Lung (tissue), 11 donors: ENCODE measurements at regions not wholly inside any gene's neighbourhood (a gene's known extent, or its start where the extent isn't known, plus 50 kb on each side); places are given as distances from the start of the nearest gene placed in this dataset.

Source experiments
- ATAC-seq: fragments of 200-7000 bp; cut with Tn5 transposase; one replicate; pipeline ENCODE4 v1.9.1; 2020; ENCODE audit warnings: moderate number of reproducible peaks; ENCODE audit not compliant: insufficient read depth, low FRiP score
- DNase-seq, 3 donors: peaks; one replicate each; pipeline ENCODE4 v3.0.0-alpha.2; 2013 to 2017
- H3K27ac ChIP-seq, 2 donors: one replicate each; pipeline ENCODE4 v1.5.1; 2013; ENCODE audit warnings: mild to moderate bottlenecking in 2 of 2, moderate library complexity in 2 of 2, control low read depth in 1 of 2, inconsistent platforms in 1 of 2, low read depth in 1 of 2, low read length in 1 of 2
- H3K27me3 ChIP-seq, 3 donors: one replicate each; pipeline ENCODE4 v1.5.1; 2013; ENCODE audit warnings: low read length in 2 of 3; ENCODE audit not compliant: control insufficient read depth in 3 of 3, insufficient read depth in 3 of 3
- H3K36me3 ChIP-seq, 4 donors: one replicate each; pipeline ENCODE4 v1.5.1; 2013; ENCODE audit warnings: low read length in 4 of 4, mild to moderate bottlenecking in 1 of 4, moderate library complexity in 1 of 4; ENCODE audit not compliant: control insufficient read depth in 4 of 4, insufficient read depth in 4 of 4
- H3K4me1 ChIP-seq, 5 donors: one replicate each; pipeline ENCODE4 v1.5.1; 2013; ENCODE audit warnings: low read length in 5 of 5, mild to moderate bottlenecking in 2 of 5, moderate library complexity in 1 of 5; ENCODE audit not compliant: control insufficient read depth in 5 of 5, insufficient read depth in 5 of 5
- H3K4me3 ChIP-seq: one replicate; pipeline ENCODE4 v1.5.1; 2013; ENCODE audit warnings: mild to moderate bottlenecking, control low read depth, moderate library complexity
- H3K9ac ChIP-seq, 2 donors: one replicate each; pipeline ENCODE4 v1.5.1; 2013; ENCODE audit warnings: low read length in 2 of 2, control low read depth in 1 of 2; ENCODE audit not compliant: insufficient read depth in 1 of 2
- H3K9me3 ChIP-seq, 4 donors: one replicate each; pipeline ENCODE4 v1.5.1; 2013; ENCODE audit warnings: low read length in 3 of 4, mild to moderate bottlenecking in 1 of 4, moderate library complexity in 1 of 4; ENCODE audit not compliant: control insufficient read depth in 4 of 4, insufficient read depth in 3 of 4
- CTCF ChIP-seq: IDR thresholded peaks from 2 replicates; pipeline ENCODE4 v1.5.1; 2012; ENCODE audit warnings: mild to moderate bottlenecking; ENCODE audit errors: control extremely low read depth, extremely low read depth
- WGBS, 2 donors: extraction: QIAGEN DNeasy Blood & Tissue Kit; methylation state at CpG; one replicate each; pipeline ENCODE4 v1.1.7; 2013; 5-methylcytosine and 5-hydroxymethylcytosine counted together
- donor health status: control.
- donor health status: control.
- donor health status: Bipolar disorder and iron deficiency.
- donor health status: healthy.
- donor health status: DM: yes; HTN: yes; CAD: no.

- no peak for TF ChIP-seq CTCF
- ATAC-seq: no peak
Observed at GRCh38 chr18:34624551-34624950, 85.5 kb upstream of the DTNA start.

GRCh38 chr18:34626404-34627136, 83.5 kb upstream of the DTNA start:
- no peak overlapping the region for H3K9ac ChIP-seq
- no peak for TF ChIP-seq CTCF
- no peak overlapping the region for H3K4me3 ChIP-seq
- no peak overlapping the region for H3K27ac ChIP-seq
- WGBS, 2 donors: 92 to 93% methylated on average over 2 of the region's 2 CpGs
- no peak for ATAC-seq
- no peaks in the 10 kb centered on the region for H3K9me3 ChIP-seq
- H3K36me3 ChIP-seq: no peaks in the 10 kb centered on the region
- H3K27me3 ChIP-seq: no peaks in the 10 kb centered on the region
- no peak for DNase-seq
- peaks cover 0 to 9% (median 0%) of the 10 kb centered on the region in 5 donors for H3K4me1 ChIP-seq

More at GRCh38 chr18:34624551-34624950, 85.5 kb upstream of the DTNA start:
- H3K4me1 ChIP-seq: peaks cover 0 to 9% (median 0%) of the 10 kb centered on the region in 5 donors
- no peaks in the 10 kb centered on the region for H3K27me3 ChIP-seq
- H3K4me3 ChIP-seq: no peak overlapping the region
- no peak overlapping the region for H3K27ac ChIP-seq
- DNase-seq: no peak
- WGBS, 2 donors: 50 to 57% methylated on average over 3 of the region's 3 CpGs
- H3K9ac ChIP-seq: no peak overlapping the region
- H3K9me3 ChIP-seq: no peaks in the 10 kb centered on the region
- H3K36me3 ChIP-seq: no peaks in the 10 kb centered on the region

GRCh38 chr18:34627137-34627920, 82.8 kb upstream of the DTNA start:
- no peaks in the 10 kb centered on the region for H3K36me3 ChIP-seq
- H3K4me1 ChIP-seq: peaks cover 0 to 9% (median 0%) of the 10 kb centered on the region in 5 donors
- DNase-seq (no peak), ATAC-seq (no peak)
- no peaks in the 10 kb centered on the region for H3K9me3 ChIP-seq
- H3K4me3 ChIP-seq: no peak overlapping the region
- no peaks in the 10 kb centered on the region for H3K27me3 ChIP-seq
- TF ChIP-seq CTCF: no peak
- H3K27ac ChIP-seq: peak overlapping the region in 1 of 2 donors; percentile 6
- WGBS, 2 donors: 90 to 91% methylated on average over 2 of the region's 2 CpGs
- H3K9ac ChIP-seq: no peak overlapping the region
